GM19025 (cell line): ENCODE measurements at regions not wholly inside any gene's neighbourhood (a gene's known extent, or its start where the extent isn't known, plus 50 kb on each side); places are given as distances from the start of the nearest gene placed in this dataset.
"Not testable (repeated sequence)": the region's sequence is repeated elsewhere in the genome, so short reads cannot be mapped to it uniquely, and the experiment has no call there.

Source experiments
- ATAC-seq: cut with Tn5 transposase; IDR thresholded peaks from one replicate; pipeline ENCODE4 v1.9.1; 2021; ENCODE audit warnings: mild to moderate bottlenecking, low read depth, moderate library complexity; ENCODE audit not compliant: unreplicated experiment

GRCh38 chr3:87120236-87120635 lies 106.9 kb upstream of the CHMP2B start:
- no peak for ATAC-seq

GRCh38 chr3:87109465-87109864 lies 117.6 kb upstream of the CHMP2B start:
- ATAC-seq: no peak

GRCh38 chr3:87101861-87102625 lies 111.1 kb upstream of the VGLL3 start:
- no peak for ATAC-seq

- ATAC-seq: not testable (repeated sequence)
Observed at GRCh38 chr3:87097733-87098132, 106.8 kb upstream of the VGLL3 start.

- ATAC-seq: no peak
Observed at GRCh38 chr3:87090631-87091030, 99.7 kb upstream of the VGLL3 start.

- ATAC-seq: peak; percentile 58
Observed at GRCh38 chr3:87088993-87089841, 98.3 kb upstream of the VGLL3 start.

GRCh38 chr3:87088430-87088992 lies 97.6 kb upstream of the VGLL3 start:
- ATAC-seq: peak; percentile 11

- ATAC-seq: no peak
Observed at GRCh38 chr3:87084868-87085267, 93.9 kb upstream of the VGLL3 start.

- ATAC-seq: no peak
Observed at GRCh38 chr3:87082796-87083440, 92.0 kb upstream of the VGLL3 start.

- no peak for ATAC-seq
Observed at GRCh38 chr3:87077355-87077754, 86.4 kb upstream of the VGLL3 start.

- ATAC-seq: no peak
Observed at GRCh38 chr3:87076946-87077345, 86.0 kb upstream of the VGLL3 start.

- ATAC-seq: no peak
Observed at GRCh38 chr3:87073496-87074145, 82.7 kb upstream of the VGLL3 start.

- no peak for ATAC-seq
Observed at GRCh38 chr3:87072446-87072845, 81.5 kb upstream of the VGLL3 start.

- ATAC-seq: no peak
Observed at GRCh38 chr3:87069971-87070370, 79.0 kb upstream of the VGLL3 start.

- no peak for ATAC-seq
Observed at GRCh38 chr3:87069021-87069420, 78.1 kb upstream of the VGLL3 start.

GRCh38 chr3:87062685-87063084 lies 71.7 kb upstream of the VGLL3 start:
- no peak for ATAC-seq

- no peak for ATAC-seq
Observed at GRCh38 chr3:87057474-87057873, 66.5 kb upstream of the VGLL3 start.

GRCh38 chr3:87053553-87053952 lies 62.6 kb upstream of the VGLL3 start:
- ATAC-seq: no peak

GRCh38 chr3:87052499-87053260 lies 61.7 kb upstream of the VGLL3 start:
- ATAC-seq: no peak

GRCh38 chr3:87047852-87048251 lies 56.9 kb upstream of the VGLL3 start:
- no peak for ATAC-seq
